Smooth muscle cell (in vitro differentiated cells): ENCODE measurements at regions not wholly inside any gene's neighbourhood (a gene's known extent, or its start where the extent isn't known, plus 50 kb on each side); places are given as distances from the start of the nearest gene placed in this dataset.

Experiments used
- DNase-seq: peaks from one replicate; lab custom pipeline; 2025; ENCODE audit not compliant: unreplicated experiment; lab: John Stamatoyannopoulos, UW
- H2AFZ ChIP-seq: fragments of 200-600 bp; sonication (generic); 2 replicates; pipeline ENCODE4 v1.6.0; 2016; ENCODE audit warnings: antibody characterized with exemption, low read depth, mild to moderate bottlenecking
- H3F3A ChIP-seq: fragments of 200-600 bp; sonication (generic); 2 replicates; pipeline ENCODE4 v1.6.0; 2017; ENCODE audit warnings: antibody characterized with exemption, low read depth
- H3K27ac ChIP-seq: fragments of 200-600 bp; sonication (generic); 2 replicates; pipeline ENCODE4 v1.5.1; 2016; ENCODE audit warnings: low read depth, mild to moderate bottlenecking
- H3K27me3 ChIP-seq: fragments of 200-600 bp; sonication (generic); 2 replicates; pipeline ENCODE4 v1.6.1; 2016; ENCODE audit warnings: low read depth, mild to moderate bottlenecking
- H3K36me3 ChIP-seq: fragments of 200-600 bp; sonication (generic); 2 replicates; pipeline ENCODE4 v1.5.1; 2016; ENCODE audit warnings: low read depth
- H3K4me1 ChIP-seq: fragments of 200-600 bp; sonication (generic); 2 replicates; pipeline ENCODE4 v1.5.1; 2016; ENCODE audit warnings: low read depth
- H3K4me2 ChIP-seq: fragments of 200-600 bp; sonication (generic); 2 replicates; pipeline ENCODE4 v1.6.0; 2016; ENCODE audit warnings: mild to moderate bottlenecking
- H3K4me3 ChIP-seq: fragments of 200-600 bp; sonication (generic); 2 replicates; pipeline ENCODE4 v1.5.1; 2016; ENCODE audit warnings: mild to moderate bottlenecking
- H3K79me2 ChIP-seq: fragments of 200-600 bp; sonication (generic); 2 replicates; pipeline ENCODE4 v1.6.0; 2016; ENCODE audit warnings: low read depth, mild to moderate bottlenecking
- H3K9ac ChIP-seq: fragments of 200-600 bp; sonication (generic); 2 replicates; pipeline ENCODE4 v1.6.0; 2016; ENCODE audit warnings: low read depth
- H3K9me3 ChIP-seq: fragments of 200-600 bp; sonication (generic); replicated peaks from 2 replicates; pipeline ENCODE4 v1.5.1; 2016; ENCODE audit warnings: low read depth
- H4K20me1 ChIP-seq: fragments of 200-600 bp; sonication (generic); 2 replicates; pipeline ENCODE4 v1.6.0; 2016; ENCODE audit warnings: low read depth
- WGBS: methylation state at CpG from one replicate; pipeline ENCODE4 v1.1.7; 2016; ENCODE audit warnings: low lambda C conversion rate; 5-methylcytosine and 5-hydroxymethylcytosine counted together
- TF ChIP-seq, protein P1 (sequence below): fragments of 200-600 bp; sonication (generic); IDR thresholded peaks from 2 replicates; pipeline ENCODE4 v1.5.1; 2017; ENCODE audit warnings: borderline replicate concordance, mild to moderate bottlenecking, antibody characterized with exemption; ENCODE audit not compliant: insufficient read depth, poor library complexity, severe bottlenecking

DNA sequence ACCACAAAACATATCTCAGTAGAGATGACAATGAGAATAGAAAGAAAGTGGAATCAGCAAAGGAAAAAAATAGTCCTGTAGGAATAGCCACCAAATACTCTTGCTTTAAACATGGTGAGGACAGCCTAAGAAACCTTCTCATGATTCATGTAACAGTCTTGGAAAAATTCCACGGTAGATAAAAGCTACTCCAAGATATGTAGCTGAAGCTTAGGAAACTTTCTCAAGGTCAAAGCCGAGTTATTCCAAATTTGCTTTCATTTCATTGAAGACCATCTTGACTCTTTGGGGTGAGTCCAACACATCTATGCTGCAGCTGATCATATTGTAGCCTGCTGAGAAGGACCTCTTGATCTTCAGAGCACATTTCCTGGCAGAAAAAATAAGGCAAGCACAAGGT is 157.6 kb downstream of the PAH start:
- H3F3A ChIP-seq, result no peaks in the 10 kb centered on the region
- H3K9me3 ChIP-seq, result no peaks in the 10 kb centered on the region
- H3K4me1 ChIP-seq, result no peaks in the 10 kb centered on the region
- 61% methylated on average over 2 of the region's 2 CpGs for WGBS
- H3K36me3 ChIP-seq, result no peaks in the 10 kb centered on the region
- H3K27me3 ChIP-seq, result no peaks in the 10 kb centered on the region
- no peak for DNase-seq
- H4K20me1 ChIP-seq, result no peaks in the 10 kb centered on the region
- no peak overlapping the region for H3K4me2 ChIP-seq
- no peak overlapping the region for H3K9ac ChIP-seq
- H2AFZ ChIP-seq, result no peak overlapping the region
- no peak overlapping the region for H3K27ac ChIP-seq
- TF ChIP-seq, protein P1, sequence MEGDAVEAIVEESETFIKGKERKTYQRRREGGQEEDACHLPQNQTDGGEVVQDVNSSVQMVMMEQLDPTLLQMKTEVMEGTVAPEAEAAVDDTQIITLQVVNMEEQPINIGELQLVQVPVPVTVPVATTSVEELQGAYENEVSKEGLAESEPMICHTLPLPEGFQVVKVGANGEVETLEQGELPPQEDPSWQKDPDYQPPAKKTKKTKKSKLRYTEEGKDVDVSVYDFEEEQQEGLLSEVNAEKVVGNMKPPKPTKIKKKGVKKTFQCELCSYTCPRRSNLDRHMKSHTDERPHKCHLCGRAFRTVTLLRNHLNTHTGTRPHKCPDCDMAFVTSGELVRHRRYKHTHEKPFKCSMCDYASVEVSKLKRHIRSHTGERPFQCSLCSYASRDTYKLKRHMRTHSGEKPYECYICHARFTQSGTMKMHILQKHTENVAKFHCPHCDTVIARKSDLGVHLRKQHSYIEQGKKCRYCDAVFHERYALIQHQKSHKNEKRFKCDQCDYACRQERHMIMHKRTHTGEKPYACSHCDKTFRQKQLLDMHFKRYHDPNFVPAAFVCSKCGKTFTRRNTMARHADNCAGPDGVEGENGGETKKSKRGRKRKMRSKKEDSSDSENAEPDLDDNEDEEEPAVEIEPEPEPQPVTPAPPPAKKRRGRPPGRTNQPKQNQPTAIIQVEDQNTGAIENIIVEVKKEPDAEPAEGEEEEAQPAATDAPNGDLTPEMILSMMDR, result no peak
- no peaks in the 10 kb centered on the region for H3K79me2 ChIP-seq
- H3K4me3 ChIP-seq, result no peak overlapping the region

DNA sequence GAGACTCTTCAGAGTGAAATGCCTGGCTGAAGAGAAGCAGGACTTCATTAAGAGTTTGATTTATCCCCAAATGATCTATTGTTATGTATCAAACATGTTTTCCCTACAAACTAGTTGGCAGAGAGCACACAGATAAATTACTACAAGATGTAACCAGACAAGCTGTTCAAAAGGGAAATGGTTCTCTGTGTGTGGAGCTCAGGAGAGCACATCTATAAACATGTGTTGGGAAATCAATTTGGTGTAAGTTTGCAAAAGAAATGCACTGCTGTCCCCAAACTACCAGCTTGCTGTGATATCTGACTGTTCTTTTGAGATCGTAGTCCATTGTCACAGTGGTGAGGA is 159.2 kb downstream of the PAH start:
- no peaks in the 10 kb centered on the region for H3K27me3 ChIP-seq
- H3K4me1 ChIP-seq, result no peaks in the 10 kb centered on the region
- H3K9ac ChIP-seq, result no peak overlapping the region
- WGBS, result 90% methylated on average over 1 of the region's 1 CpG
- H2AFZ ChIP-seq, result no peak overlapping the region
- no peak overlapping the region for H3K4me3 ChIP-seq
- no peaks in the 10 kb centered on the region for H3F3A ChIP-seq
- H4K20me1 ChIP-seq, result no peaks in the 10 kb centered on the region
- DNase-seq, result no peak
- no peak overlapping the region for H3K4me2 ChIP-seq
- no peak overlapping the region for H3K27ac ChIP-seq
- TF ChIP-seq, protein P1, result no peak
- no peaks in the 10 kb centered on the region for H3K9me3 ChIP-seq
- H3K79me2 ChIP-seq, result no peaks in the 10 kb centered on the region
- H3K36me3 ChIP-seq, result no peaks in the 10 kb centered on the region

DNA sequence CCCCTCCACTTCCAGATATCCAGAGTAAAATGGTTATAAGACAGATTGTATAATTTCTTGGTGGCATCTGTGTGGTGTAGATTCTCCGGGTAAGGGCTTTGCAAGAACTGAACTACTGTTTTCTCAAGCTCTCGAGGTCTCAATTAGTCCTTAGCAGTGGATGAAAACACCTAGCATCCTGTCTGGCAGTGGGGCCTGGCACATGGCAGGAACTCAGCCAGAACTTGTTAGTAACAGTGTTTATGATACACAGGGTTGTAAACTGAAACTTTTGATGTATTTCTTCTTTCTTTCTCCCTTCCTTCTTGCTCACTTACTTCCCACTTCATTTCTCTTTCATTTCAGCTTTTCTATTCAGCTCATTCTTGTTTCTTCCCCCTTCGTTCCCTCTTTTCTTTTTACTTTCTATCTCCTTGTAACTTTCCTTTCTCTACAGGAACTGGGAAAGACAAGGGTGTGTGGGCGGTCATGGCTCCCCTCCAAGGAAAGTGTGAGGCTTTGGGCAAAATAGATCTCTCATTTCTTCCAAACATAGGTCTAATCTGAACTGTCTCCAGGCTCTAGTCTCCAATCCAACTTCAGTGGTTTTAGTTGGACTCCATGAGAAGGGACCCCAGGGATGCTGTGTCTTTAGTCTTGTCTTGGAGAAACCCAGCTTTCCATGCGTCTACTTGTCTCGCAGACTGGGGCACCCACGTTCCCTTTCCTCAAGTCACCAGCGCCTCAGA is 159.7 kb downstream of the PAH start:
- H3K4me1 ChIP-seq, result no peaks in the 10 kb centered on the region
- H3K36me3 ChIP-seq, result no peaks in the 10 kb centered on the region
- H3F3A ChIP-seq, result no peaks in the 10 kb centered on the region
- no peak overlapping the region for H3K4me2 ChIP-seq
- H3K79me2 ChIP-seq, result no peaks in the 10 kb centered on the region
- no peaks in the 10 kb centered on the region for H3K9me3 ChIP-seq
- DNase-seq, result no peak
- H3K9ac ChIP-seq, result no peak overlapping the region
- no peaks in the 10 kb centered on the region for H3K27me3 ChIP-seq
- H2AFZ ChIP-seq, result peak overlapping the region; percentile 65
- no peaks in the 10 kb centered on the region for H4K20me1 ChIP-seq
- H3K4me3 ChIP-seq, result no peak overlapping the region
- 91% methylated on average over 8 of the region's 8 CpGs for WGBS
- TF ChIP-seq, protein P1, result no peak
- no peak overlapping the region for H3K27ac ChIP-seq

DNA sequence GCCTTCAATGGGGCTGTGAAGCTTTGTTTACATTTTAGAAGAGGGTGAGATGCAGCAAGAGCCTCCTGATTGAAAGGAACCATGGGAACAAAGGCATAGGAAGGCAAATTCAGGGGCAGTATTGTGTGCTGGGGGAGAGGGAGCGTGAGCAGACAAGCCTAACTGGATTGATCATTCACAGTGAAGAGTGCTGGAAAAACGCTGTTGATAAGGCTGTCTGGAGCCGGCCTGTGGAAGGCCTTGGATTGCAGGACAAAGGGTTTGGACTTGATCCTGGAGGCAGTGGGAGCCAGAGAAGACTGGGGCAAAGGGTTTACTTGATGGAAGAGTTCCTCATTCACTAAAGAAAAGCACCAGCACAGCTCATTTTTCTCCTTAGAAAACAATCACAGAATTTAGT is 160.5 kb downstream of the PAH start:
- TF ChIP-seq, protein P1, result no peak
- Histone ChIP-seq H4K20me1 (no peaks in the 10 kb centered on the region), H3K79me2 (no peaks in the 10 kb centered on the region), H3K4me3 (no peak overlapping the region), H3K9me3 (no peaks in the 10 kb centered on the region), H3F3A (no peaks in the 10 kb centered on the region), H3K4me1 (no peaks in the 10 kb centered on the region), H3K27ac (no peak overlapping the region), H3K9ac (no peak overlapping the region), H3K4me2 (no peak overlapping the region), H2AFZ (no peak overlapping the region), H3K27me3 (no peaks in the 10 kb centered on the region), H3K36me3 (no peaks in the 10 kb centered on the region)
- no peak for DNase-seq
- whole genome bisulfite sequencing, result 64% methylated on average over 3 of the region's 3 CpGs
